ENCODE measurements at regions not wholly inside any gene's neighbourhood (a gene's known extent, or its start where the extent isn't known, plus 50 kb on each side); places are given as distances from the start of the nearest gene placed in this dataset.

GRCh38 chr10:4670737-4671136 lies 155.3 kb upstream of the AKR1E2 start:
- peaks cover 17% of the 10 kb centered on the region for H3K4me1 ChIP-seq (ENCODE audit: control insufficient read depth, extremely low read depth, insufficient read depth, low read length)
- TF ChIP-seq JUN (IDR thresholded peaks at IDR 0.05; ENCODE audit: borderline replicate concordance, insufficient read depth, insufficient read length, low read depth) (no peak), FOS (IDR thresholded peaks at IDR 0.05; ENCODE audit: borderline replicate concordance, insufficient read depth, low read length) (no peak), GATA2 (IDR thresholded peaks at IDR 0.05; ENCODE audit: insufficient read depth, insufficient read length, low read depth, low read length) (no peak), MYC (IDR thresholded peaks at IDR 0.05; ENCODE audit: low read depth, low read length) (no peak), MAX (IDR thresholded peaks at IDR 0.05; ENCODE audit: insufficient read depth, insufficient read length) (no peak), CTCF (IDR thresholded peaks at IDR 0.05; ENCODE audit: extremely low read depth in 1 of 2, insufficient read depth in 1 of 2, low read depth in 1 of 2, low read length in 2 of 2) (no peak), POLR2A (IDR thresholded peaks at IDR 0.05; ENCODE audit: low read depth, low read length) (no peak), EZH2 (IDR thresholded peaks at IDR 0.05; ENCODE audit: borderline replicate concordance, low read depth, low read length, severe bottlenecking) (no peak), POLR2AphosphoS5 (IDR thresholded peaks at IDR 0.05; ENCODE audit: insufficient read depth, low read depth, low read length) (no peak)
- H3K27me3 ChIP-seq (ENCODE audit: control insufficient read depth in 2 of 2, insufficient read depth in 2 of 2, low read length in 2 of 2) = no peaks in the 10 kb centered on the region
- no TSS peak for BruUV-seq (replicated peaks)
- peaks cover 67% of the 10 kb centered on the region for H3K79me2 ChIP-seq (ENCODE audit: control insufficient read depth, insufficient read depth, low read length)
- H3K36me3 ChIP-seq (ENCODE audit: control insufficient read depth in 2 of 2, extremely low read depth in 1 of 2, insufficient read depth in 2 of 2, low read length in 2 of 2) = peaks cover 0 to 8% of the 10 kb centered on the region in 2 experiments
- ChIA-PET CTCF (no interaction called here), POLR2A (no interaction called here)
- no peak overlapping the region for H3K4me2 ChIP-seq (ENCODE audit: insufficient read depth, low read length)
- dilution Hi-C loops (cut with MboI; ENCODE audit: extremely low pct_ligation_motif_present, low sequenced_read_pairs) (no loop called here), intact Hi-C loops (cut with micrococcal nuclease) (no loop called here)
- no peaks in the 10 kb centered on the region for H3K9me3 ChIP-seq (replicated peaks; ENCODE audit: control insufficient read depth, insufficient read depth, low read length)
- DNase-seq (ENCODE audit: low read depth, low spot score) = no peak
- H2AFZ ChIP-seq (ENCODE audit: low read depth, low read length) = no peak overlapping the region
- no peaks in the 10 kb centered on the region for H3K9me1 ChIP-seq (replicated peaks; ENCODE audit: control insufficient read depth, extremely low read depth, insufficient read depth, low read length)
- no peaks in the 10 kb centered on the region for H4K20me1 ChIP-seq (replicated peaks; ENCODE audit: control insufficient read depth, extremely low read depth, insufficient read depth, low read length)
- no peak overlapping the region for H3K9ac ChIP-seq (replicated peaks; ENCODE audit: extremely low read depth, insufficient read depth, low read length)
- no peak for FAIRE-seq
- no peak overlapping the region for H3K4me3 ChIP-seq (replicated peaks in 1 of 3; ENCODE audit: insufficient read depth in 1 of 3, low read depth in 1 of 3, low read length in 3 of 3)
- H3K27ac ChIP-seq (ENCODE audit: insufficient read depth, low read depth, low read length) = no peak overlapping the region
